ENCODE measurements at regions not wholly inside any gene's neighbourhood (a gene's known extent, or its start where the extent isn't known, plus 50 kb on each side); places are given as distances from the start of the nearest gene placed in this dataset.

DNA sequence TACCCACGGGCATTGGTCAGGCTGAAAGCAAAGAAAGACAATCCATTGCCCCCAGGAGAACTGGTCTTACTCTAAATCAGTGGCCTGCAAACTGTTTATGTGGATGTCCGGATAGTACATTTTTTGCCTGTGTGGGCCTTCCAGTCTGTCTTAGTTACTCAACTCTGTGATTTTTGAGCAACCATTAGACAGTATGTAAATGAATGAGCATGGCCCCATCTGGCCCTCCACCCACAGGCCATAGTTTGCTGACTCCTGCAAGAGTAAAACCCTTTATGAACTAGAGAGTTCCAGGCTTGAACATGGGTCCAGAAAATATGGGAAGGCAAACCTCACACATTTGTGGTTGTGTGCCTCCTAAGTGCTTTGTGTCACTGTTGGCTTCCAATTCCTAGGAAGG lies 55.7 kb upstream of the CYP1B1 start:
- H3K27ac ChIP-seq, result no peak overlapping the region
- no peaks in the 10 kb centered on the region for H3K36me3 ChIP-seq
- H3K9me3 ChIP-seq (ENCODE audit: severe bottlenecking), result peaks cover 13% of the 10 kb centered on the region
- H3K27me3 ChIP-seq (ENCODE audit: insufficient read depth, low read depth, severe bottlenecking), result no peaks in the 10 kb centered on the region
- TF ChIP-seq, protein P1, sequence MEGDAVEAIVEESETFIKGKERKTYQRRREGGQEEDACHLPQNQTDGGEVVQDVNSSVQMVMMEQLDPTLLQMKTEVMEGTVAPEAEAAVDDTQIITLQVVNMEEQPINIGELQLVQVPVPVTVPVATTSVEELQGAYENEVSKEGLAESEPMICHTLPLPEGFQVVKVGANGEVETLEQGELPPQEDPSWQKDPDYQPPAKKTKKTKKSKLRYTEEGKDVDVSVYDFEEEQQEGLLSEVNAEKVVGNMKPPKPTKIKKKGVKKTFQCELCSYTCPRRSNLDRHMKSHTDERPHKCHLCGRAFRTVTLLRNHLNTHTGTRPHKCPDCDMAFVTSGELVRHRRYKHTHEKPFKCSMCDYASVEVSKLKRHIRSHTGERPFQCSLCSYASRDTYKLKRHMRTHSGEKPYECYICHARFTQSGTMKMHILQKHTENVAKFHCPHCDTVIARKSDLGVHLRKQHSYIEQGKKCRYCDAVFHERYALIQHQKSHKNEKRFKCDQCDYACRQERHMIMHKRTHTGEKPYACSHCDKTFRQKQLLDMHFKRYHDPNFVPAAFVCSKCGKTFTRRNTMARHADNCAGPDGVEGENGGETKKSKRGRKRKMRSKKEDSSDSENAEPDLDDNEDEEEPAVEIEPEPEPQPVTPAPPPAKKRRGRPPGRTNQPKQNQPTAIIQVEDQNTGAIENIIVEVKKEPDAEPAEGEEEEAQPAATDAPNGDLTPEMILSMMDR (IDR thresholded peaks at IDR 0.05; ENCODE audit: low read depth, low read length), result no peak
- DNase-seq, result no peak
- no peak overlapping the region for H3K4me3 ChIP-seq (ENCODE audit: low read depth, low read length)

- Histone ChIP-seq H3K27me3 (ENCODE audit: insufficient read depth, low read depth, severe bottlenecking) (no peaks in the 10 kb centered on the region), H3K36me3 (no peaks in the 10 kb centered on the region), H3K27ac (no peak overlapping the region), H3K9me3 (ENCODE audit: severe bottlenecking) (peaks cover 13% of the 10 kb centered on the region), H3K4me3 (ENCODE audit: low read depth, low read length) (no peak overlapping the region)
- DNase-seq, result no peak
- TF ChIP-seq, protein P1 (IDR thresholded peaks at IDR 0.05; ENCODE audit: low read depth, low read length), result no peak
Measured at GRCh38 chr2:38130876-38131275, 54.9 kb upstream of the CYP1B1 start.

DNA sequence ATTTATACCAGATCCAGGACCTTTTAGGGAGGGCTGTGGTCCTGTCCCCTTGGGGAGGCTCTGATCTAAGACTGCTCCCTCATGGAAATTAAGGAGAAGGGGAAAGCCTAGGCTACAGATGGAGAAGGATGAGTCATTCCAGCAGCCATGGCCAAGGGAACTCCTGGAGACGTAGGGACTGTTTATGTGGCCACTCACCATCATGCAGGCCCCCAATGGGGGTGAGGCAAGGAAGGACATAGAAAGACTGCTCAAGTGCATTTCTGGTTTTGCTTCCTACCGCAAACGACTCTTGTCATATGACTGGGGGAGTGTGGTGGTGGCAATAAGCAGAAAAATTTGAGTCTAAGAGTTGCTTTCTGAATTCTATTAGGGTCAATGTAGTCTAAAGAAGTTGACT lies 54.0 kb upstream of the CYP1B1 start:
- Histone ChIP-seq H3K36me3 (no peaks in the 10 kb centered on the region), H3K4me3 (ENCODE audit: low read depth, low read length) (no peak overlapping the region), H3K27ac (no peak overlapping the region), H3K9me3 (ENCODE audit: severe bottlenecking) (peaks cover 13% of the 10 kb centered on the region), H3K27me3 (ENCODE audit: insufficient read depth, low read depth, severe bottlenecking) (no peaks in the 10 kb centered on the region)
- no peak for DNase-seq
- TF ChIP-seq, protein P1 (IDR thresholded peaks at IDR 0.05; ENCODE audit: low read depth, low read length), result no peak

GRCh38 chr2:38129481-38129880 lies 53.5 kb upstream of the CYP1B1 start:
- Histone ChIP-seq H3K27ac (no peak overlapping the region), H3K27me3 (ENCODE audit: insufficient read depth, low read depth, severe bottlenecking) (no peaks in the 10 kb centered on the region), H3K4me3 (ENCODE audit: low read depth, low read length) (no peak overlapping the region), H3K36me3 (no peaks in the 10 kb centered on the region), H3K9me3 (ENCODE audit: severe bottlenecking) (peaks cover 13% of the 10 kb centered on the region)
- TF ChIP-seq, protein P1 (IDR thresholded peaks at IDR 0.05; ENCODE audit: low read depth, low read length), result no peak
- DNase-seq, result no peak

- Histone ChIP-seq H3K27me3 (ENCODE audit: insufficient read depth, low read depth, severe bottlenecking) (no peaks in the 10 kb centered on the region), H3K27ac (no peak overlapping the region), H3K36me3 (no peaks in the 10 kb centered on the region), H3K9me3 (ENCODE audit: severe bottlenecking) (peaks cover 13% of the 10 kb centered on the region), H3K4me3 (ENCODE audit: low read depth, low read length) (no peak overlapping the region)
- no peak for DNase-seq
- TF ChIP-seq, protein P1 (IDR thresholded peaks at IDR 0.05; ENCODE audit: low read depth, low read length), result no peak
Measured at GRCh38 chr2:38128653-38129052, 52.7 kb upstream of the CYP1B1 start.

GRCh38 chr2:38127277-38127676 lies 51.3 kb upstream of the CYP1B1 start:
- TF ChIP-seq, protein P1 (IDR thresholded peaks at IDR 0.05; ENCODE audit: low read depth, low read length), result no peak
- no peaks in the 10 kb centered on the region for H3K36me3 ChIP-seq
- no peaks in the 10 kb centered on the region for H3K27me3 ChIP-seq (ENCODE audit: insufficient read depth, low read depth, severe bottlenecking)
- no peak overlapping the region for H3K27ac ChIP-seq
- no peak overlapping the region for H3K4me3 ChIP-seq (ENCODE audit: low read depth, low read length)
- H3K9me3 ChIP-seq (ENCODE audit: severe bottlenecking), result peaks cover 13% of the 10 kb centered on the region
- DNase-seq, result no peak
